ENCODE measurements at regions not wholly inside any gene's neighbourhood (a gene's known extent, or its start where the extent isn't known, plus 50 kb on each side); places are given as distances from the start of the nearest gene placed in this dataset.

DNA sequence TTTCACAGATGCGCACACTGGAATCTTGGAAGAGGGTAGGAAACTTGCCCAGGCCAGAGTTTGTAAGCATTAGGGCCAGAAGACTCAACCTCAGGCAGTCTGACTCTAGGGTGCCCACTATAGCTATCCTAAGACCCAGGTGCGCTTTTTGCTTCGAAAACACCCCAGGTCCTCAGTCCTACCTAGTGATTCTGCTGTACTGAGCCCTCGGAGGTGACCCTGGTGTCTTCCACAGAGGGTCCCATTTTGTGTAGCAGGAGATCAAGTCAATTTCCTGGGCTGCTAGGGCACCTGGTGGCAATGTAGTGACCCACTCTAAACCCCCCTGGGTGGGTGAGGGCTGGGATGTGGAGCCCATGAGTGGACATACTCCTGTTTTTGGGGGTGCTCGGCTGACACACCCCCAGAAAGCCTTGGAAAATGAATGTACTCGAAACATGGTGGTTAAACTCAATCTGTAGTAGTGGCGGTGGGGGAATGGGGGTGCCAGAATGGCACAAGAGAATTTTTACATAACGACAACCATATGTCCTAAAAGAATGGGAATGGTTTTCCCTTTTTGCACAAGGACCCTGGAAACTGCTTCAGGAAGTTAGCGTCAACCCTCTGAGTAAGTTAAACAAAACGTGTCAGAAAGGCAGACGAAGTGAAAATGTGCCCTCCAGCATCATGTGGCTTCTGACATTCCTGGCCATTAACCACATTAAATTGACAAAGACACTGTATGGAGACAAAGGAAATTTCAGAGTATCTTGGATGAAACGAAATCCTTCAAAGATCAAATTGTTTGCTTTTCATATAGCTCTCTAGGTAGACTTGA lies 218.0 kb upstream of the COPS8 start:
- Mint-ChIP-seq H3K36me3 (peaks cover 6 to 8% of the 10 kb centered on the region in 2 donors), H3K27ac (no peak overlapping the region), H3K27me3 (peaks cover 0 to 18% (median 13%) of the 10 kb centered on the region in 3 donors), H3K9me3 (peaks cover 5 to 31% (median 13%) of the 10 kb centered on the region in 7 donors), H3K4me1 (no peaks in the 10 kb centered on the region), H3K4me3 (no peak overlapping the region)
- DNase-seq (no peak), ATAC-seq (ENCODE audit: low read depth in 2 of 2) (no peak)

DNA sequence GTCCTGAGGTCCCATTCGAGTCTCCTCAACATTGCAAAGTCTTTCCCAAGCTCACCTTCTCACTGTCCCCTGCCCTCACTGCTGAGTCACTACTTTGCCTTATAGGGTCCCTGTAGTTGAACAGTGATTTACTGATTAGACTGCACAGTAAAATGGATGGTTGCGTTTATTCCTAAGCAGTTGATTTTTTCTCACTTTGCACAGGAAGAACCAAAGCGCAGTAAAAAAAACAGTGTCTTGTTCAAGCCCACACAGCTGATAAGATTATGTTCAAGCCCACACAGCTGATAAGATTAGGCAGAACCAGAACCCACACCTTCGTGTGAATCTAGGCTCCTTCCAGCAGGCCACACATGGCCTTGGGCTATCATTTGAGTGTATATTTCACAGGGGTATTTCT lies 215.3 kb upstream of the COPS8 start:
- DNase-seq (no peak), ATAC-seq (ENCODE audit: low read depth in 2 of 2) (no peak)
- Mint-ChIP-seq H3K4me3 (no peak overlapping the region), H3K27me3 (peaks cover 0 to 5% (median 4%) of the 10 kb centered on the region in 3 donors), H3K9me3 (peaks cover 5 to 18% (median 6%) of the 10 kb centered on the region in 7 donors), H3K27ac (no peak overlapping the region), H3K36me3 (peaks cover 0 to 2% of the 10 kb centered on the region in 2 donors), H3K4me1 (no peaks in the 10 kb centered on the region)

DNA sequence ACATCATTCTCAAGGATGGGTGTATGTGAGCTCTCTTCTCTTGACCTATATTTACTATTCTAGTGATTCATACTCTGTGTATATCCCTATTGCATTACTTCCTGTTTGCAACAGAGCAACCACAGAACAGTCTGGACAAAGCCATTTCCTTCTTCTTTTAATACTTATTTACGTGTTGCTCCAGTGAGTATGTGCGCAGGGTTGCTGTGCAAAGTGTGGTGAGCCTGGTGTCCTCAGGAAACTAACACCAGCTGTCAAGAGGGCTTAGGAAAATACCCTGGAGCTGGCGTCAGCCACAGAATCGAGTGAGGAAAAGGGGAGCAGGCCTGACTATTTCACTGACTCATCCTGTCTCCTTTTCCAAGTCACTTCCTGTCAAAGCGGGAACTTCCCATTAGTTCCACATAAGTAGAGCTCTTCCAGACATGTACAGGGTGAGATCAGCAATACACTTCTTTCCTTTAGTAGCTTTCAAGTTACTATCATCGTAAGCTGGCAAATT lies 214.1 kb upstream of the COPS8 start:
- ATAC-seq (ENCODE audit: low read depth in 2 of 2): no peak
- Mint-ChIP-seq H3K4me3 (no peak overlapping the region), H3K27me3 (peaks cover 0 to 4% (median 4%) of the 10 kb centered on the region in 3 donors), H3K9me3 (peaks cover 0 to 6% (median 5%) of the 10 kb centered on the region in 7 donors), H3K4me1 (no peaks in the 10 kb centered on the region), H3K27ac (no peak overlapping the region), H3K36me3 (no peaks in the 10 kb centered on the region)
- no peak for DNase-seq

DNA sequence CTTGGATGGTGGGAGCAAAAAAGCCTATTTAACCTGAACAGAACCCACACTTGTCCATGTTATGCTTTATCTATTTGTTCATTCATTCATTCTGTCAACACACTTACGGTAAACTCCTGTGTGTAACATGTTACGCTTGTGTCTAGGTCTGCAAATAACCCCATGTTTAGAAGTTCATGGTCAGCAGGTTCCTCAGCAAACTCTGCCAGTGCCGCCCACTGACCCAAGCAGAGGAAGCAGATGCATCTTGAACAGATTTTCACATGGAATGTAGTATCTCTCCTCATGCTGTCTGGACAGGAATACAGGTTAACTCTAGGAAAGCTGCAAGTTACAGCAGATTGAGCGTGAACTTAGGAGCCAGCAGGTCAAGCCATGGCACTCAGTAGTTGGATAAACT lies 213.7 kb upstream of the COPS8 start:
- H3K27ac Mint-ChIP-seq: no peak overlapping the region
- peaks cover 0 to 5% (median 1%) of the 10 kb centered on the region in 7 donors for H3K9me3 Mint-ChIP-seq
- no peaks in the 10 kb centered on the region for H3K36me3 Mint-ChIP-seq
- H3K4me3 Mint-ChIP-seq: no peak overlapping the region
- no peak for DNase-seq
- H3K4me1 Mint-ChIP-seq: no peaks in the 10 kb centered on the region
- peaks cover 0 to 4% (median 4%) of the 10 kb centered on the region in 3 donors for H3K27me3 Mint-ChIP-seq
- no peak for ATAC-seq (ENCODE audit: low read depth in 2 of 2)

DNA sequence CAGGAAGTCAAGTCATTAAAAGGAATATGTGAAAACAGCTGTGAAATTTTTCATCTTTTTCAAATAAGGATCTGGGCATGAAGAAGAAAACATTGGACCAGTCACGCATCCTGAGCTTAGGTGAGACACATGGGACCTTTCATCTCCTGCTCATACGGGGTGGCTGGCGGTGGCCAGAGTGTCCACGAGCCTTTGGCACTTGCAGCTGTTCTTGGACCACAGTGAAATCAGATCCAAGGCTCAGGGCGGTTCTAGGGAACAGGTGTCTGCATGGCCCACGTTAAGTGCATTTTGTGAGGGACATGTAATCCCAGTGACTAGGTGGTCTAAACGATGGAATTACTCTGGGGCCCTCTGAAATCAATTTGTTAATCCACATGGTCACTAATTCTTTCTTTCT lies 212.7 kb upstream of the COPS8 start:
- DNase-seq (no peak), ATAC-seq (ENCODE audit: low read depth in 2 of 2) (no peak)
- Mint-ChIP-seq H3K27ac (no peak overlapping the region), H3K4me1 (no peaks in the 10 kb centered on the region), H3K27me3 (peaks cover 0 to 5% (median 4%) of the 10 kb centered on the region in 3 donors), H3K36me3 (no peaks in the 10 kb centered on the region), H3K9me3 (peaks cover 0 to 5% (median 0%) of the 10 kb centered on the region in 7 donors), H3K4me3 (no peak overlapping the region)

DNA sequence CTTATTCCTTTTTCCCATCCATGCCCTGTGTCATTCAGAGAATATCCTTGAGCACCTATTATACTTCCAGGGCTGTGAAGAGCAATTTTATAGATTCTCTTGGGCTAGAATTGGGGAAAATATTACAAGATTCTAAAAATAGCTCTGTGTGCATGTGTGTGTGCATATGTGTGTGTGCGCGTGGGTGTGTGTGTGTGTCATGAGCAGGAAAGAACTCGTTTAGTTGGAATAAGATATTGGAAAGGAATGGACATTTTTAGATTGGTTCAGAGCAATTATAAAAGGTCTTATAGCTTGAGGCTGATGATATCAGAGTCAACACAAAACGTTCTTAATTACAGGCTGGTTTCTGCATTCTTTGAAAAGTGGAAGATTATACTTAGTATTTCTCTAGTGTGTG lies 212.1 kb upstream of the COPS8 start:
- Mint-ChIP-seq H3K4me3 (no peak overlapping the region), H3K36me3 (no peaks in the 10 kb centered on the region), H3K4me1 (no peaks in the 10 kb centered on the region), H3K27me3 (peaks cover 0 to 5% (median 4%) of the 10 kb centered on the region in 3 donors), H3K27ac (peak overlapping the region in 1 of 6 donors; percentile 49), H3K9me3 (peaks cover 0 to 2% (median 0%) of the 10 kb centered on the region in 7 donors)
- DNase-seq: no peak
- ATAC-seq (ENCODE audit: low read depth in 2 of 2): no peak

DNA sequence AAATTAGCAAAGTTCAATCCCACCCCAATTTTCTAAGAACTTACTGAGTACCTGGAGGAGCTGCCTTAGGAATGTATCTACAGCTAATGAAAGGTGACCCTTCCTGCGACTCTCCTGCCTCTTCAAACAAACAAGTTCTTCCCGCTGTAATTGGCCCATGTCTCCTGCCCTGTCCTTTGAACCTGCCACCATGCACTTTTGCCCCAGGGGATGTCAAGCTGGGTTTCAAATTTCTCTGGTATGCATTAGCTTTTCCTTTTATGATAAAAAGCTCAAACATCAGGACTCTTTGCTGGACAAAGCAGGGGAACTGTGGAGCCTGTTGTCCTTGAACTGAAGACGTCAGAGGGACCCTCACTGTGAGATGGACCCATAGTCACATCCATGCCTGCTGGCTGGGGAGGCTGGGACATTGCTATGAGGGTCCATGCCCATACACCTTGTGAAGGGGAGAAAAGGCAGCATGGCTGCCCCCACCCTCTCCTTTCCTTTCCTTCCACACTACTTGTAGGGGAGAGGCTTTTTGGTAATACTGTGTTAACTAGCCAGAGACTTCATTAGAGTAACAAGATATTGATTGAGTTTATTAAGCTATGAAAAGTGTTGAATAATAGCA lies 210.7 kb upstream of the COPS8 start:
- H3K4me1 Mint-ChIP-seq: no peaks in the 10 kb centered on the region
- H3K4me3 Mint-ChIP-seq: no peak overlapping the region
- DNase-seq: no peak
- no peak for ATAC-seq (ENCODE audit: low read depth in 2 of 2)
- H3K36me3 Mint-ChIP-seq: no peaks in the 10 kb centered on the region
- no peaks in the 10 kb centered on the region for H3K9me3 Mint-ChIP-seq
- peaks cover 0 to 5% (median 4%) of the 10 kb centered on the region in 3 donors for H3K27me3 Mint-ChIP-seq
- H3K27ac Mint-ChIP-seq: no peak overlapping the region

DNA sequence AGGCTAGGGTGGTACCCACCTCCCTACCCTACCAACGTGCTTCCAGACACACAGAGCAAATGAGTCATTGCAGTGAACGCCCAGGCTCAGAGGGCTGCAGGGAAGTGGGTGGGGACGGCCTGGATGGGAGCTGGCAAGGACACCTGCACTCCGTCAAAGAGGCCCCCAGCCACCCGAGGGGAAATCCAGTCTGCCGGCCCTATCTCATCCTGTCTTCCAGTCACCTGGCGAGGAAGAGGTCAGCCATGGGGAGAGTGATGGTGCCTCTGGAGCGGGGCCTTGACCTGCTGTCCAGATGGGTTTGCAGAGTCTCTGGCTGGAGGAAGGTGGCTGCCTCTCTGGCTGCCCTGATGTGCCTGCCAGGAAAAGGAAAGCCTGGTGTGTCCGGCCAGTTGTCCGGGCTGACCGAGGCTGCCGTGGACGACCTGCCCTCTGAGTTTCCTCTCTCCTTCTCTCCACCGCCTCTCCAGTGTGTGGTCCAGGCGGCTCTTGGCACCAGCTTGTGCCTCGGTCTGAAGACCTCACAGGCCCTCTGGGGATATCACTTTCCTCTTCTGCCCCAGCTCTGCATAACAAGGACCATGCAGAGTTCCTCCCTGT lies 209.7 kb upstream of the COPS8 start:
- Mint-ChIP-seq H3K4me1 (no peaks in the 10 kb centered on the region), H3K27me3 (peaks cover 2 to 5% (median 4%) of the 10 kb centered on the region in 3 donors), H3K4me3 (no peak overlapping the region), H3K36me3 (no peaks in the 10 kb centered on the region), H3K9me3 (no peaks in the 10 kb centered on the region), H3K27ac (no peak overlapping the region)
- ATAC-seq (ENCODE audit: low read depth in 2 of 2) (no peak), DNase-seq (no peak)

DNA sequence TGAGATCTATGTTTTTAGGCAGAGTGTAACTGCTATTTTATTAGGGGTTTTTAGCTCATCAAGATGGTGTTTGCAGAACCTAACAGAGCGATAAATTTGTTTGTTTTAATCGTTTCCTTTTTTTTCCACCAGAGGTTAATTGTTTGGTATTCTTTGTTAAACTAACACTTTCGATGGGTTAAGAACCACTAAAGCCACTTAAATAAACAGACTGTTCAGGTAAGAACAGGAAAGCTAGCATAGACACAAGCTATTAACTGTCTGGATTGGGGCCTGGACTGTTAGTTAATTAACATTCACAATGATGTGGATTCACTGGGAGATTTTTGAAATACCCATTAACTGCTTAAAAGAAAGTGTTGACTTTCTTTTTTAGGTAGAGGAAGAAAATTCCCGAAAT lies 209.0 kb upstream of the COPS8 start:
- Mint-ChIP-seq H3K9me3 (no peaks in the 10 kb centered on the region), H3K4me3 (no peak overlapping the region)
- no peak for ATAC-seq (ENCODE audit: low read depth in 2 of 2)

DNA sequence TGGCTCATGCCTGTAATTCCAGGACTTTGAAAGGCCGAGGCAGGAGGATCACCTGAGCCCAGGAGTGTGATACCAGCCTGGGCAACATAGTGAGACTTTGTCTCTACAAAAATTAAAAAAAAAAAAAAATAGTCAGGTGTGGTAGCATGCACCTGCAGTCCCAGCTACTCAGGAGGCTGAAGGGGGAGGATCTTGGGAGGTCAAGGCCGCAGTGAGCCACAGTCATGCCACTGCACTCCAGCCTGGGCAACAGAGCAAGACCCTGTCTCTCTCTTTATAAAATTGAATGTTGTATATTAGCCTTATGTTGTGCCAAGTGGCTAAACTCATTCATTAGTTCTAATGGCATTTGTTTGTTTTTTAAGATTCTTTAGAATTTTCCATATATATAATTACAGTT lies 207.7 kb upstream of the COPS8 start:
- no peak overlapping the region for H3K27ac Mint-ChIP-seq
- peaks cover 5 to 16% (median 9%) of the 10 kb centered on the region in 3 donors for H3K27me3 Mint-ChIP-seq
- no peak for DNase-seq
- H3K36me3 Mint-ChIP-seq: no peaks in the 10 kb centered on the region
- H3K4me3 Mint-ChIP-seq: no peak overlapping the region
- ATAC-seq (ENCODE audit: low read depth in 2 of 2): no peak
- no peaks in the 10 kb centered on the region for H3K4me1 Mint-ChIP-seq
- H3K9me3 Mint-ChIP-seq: peaks cover 0 to 2% (median 0%) of the 10 kb centered on the region in 7 donors

More for the DNA sequence above, 209.0 kb upstream of the COPS8 start:
- Mint-ChIP-seq H3K27ac (no peak overlapping the region), H3K27me3 (peaks cover 2 to 7% (median 5%) of the 10 kb centered on the region in 3 donors), H3K4me1 (no peaks in the 10 kb centered on the region), H3K36me3 (no peaks in the 10 kb centered on the region)
- no peak for DNase-seq

DNA sequence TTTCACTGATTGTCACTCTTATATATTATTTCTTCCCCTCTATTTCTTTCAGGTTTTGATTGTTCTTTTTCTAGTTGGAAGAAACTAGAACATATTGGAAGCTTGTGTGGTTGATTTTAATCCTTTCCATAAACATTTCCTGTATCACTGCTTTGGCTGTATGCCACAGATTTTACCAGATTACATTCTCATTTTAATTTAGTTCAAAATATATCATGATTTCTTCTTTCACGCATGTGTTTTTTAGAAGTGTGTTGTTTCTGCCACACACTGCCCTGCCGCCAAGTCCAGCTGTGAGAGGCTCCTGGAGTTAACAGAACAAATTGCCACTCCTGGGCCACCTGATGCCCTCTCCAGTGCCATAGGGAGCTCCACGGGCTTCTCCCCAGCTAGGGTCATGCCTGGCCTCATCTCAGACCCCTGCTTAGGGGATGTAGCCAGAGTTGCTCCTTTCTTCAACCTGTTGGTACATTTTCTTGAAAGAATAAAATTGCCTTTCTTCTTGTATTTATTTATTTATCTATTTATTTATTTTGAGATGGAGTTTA lies 206.2 kb upstream of the COPS8 start:
- Mint-ChIP-seq H3K27me3 (peaks cover 5 to 16% (median 9%) of the 10 kb centered on the region in 3 donors), H3K4me1 (no peaks in the 10 kb centered on the region), H3K27ac (no peak overlapping the region), H3K9me3 (peaks cover 0 to 2% (median 0%) of the 10 kb centered on the region in 7 donors), H3K36me3 (no peaks in the 10 kb centered on the region), H3K4me3 (no peak overlapping the region)
- ATAC-seq (ENCODE audit: low read depth in 2 of 2) (no peak), DNase-seq (no peak)

DNA sequence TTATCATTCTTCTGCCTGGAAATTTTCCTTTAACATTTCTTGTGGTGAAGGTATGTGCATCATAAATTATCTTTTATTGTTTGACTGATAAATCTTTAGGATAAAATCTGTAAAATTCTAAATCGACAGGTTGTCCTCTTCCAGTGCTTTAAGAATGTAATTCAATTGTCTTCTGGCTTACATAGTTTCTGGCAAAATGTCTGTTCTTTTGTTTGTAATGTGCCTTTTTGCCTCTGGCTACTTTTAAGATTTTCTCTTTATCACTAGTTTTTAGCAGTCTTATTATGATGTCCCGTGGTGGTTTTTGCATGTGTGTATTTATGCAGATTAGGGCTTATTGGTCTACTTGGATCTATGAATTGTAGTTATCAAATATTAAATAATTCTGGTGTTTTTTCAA lies 203.6 kb upstream of the COPS8 start:
- DNase-seq (no peak), ATAC-seq (ENCODE audit: low read depth in 2 of 2) (no peak)
- Mint-ChIP-seq H3K4me3 (no peak overlapping the region), H3K36me3 (no peaks in the 10 kb centered on the region), H3K27ac (no peak overlapping the region), H3K9me3 (peaks cover 0 to 2% (median 0%) of the 10 kb centered on the region in 7 donors), H3K27me3 (peaks cover 9 to 22% (median 20%) of the 10 kb centered on the region in 3 donors), H3K4me1 (no peaks in the 10 kb centered on the region)

DNA sequence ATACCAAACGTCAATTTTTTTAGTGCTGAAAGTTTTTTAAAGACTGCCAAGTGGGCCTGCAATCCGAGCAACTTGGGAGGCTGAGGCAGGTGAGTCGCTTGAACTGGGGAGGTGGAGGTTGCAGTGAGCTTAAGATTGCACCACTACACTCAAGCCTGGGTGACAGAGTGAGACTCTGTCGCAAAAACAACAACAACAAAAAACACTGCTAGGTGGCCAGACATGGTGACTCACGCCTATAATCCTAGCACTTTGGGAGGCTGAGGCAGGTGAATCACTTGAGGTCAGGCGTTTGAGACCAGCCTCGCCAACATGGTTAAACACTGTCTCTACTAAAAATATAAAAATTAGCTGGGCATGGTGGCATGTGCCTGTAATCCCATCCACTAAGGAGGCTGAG lies 202.8 kb upstream of the COPS8 start:
- DNase-seq (no peak), ATAC-seq (ENCODE audit: low read depth in 2 of 2) (no peak)
- no peaks in the 10 kb centered on the region for H3K4me1 Mint-ChIP-seq
- peaks cover 6 to 25% (median 20%) of the 10 kb centered on the region in 3 donors for H3K27me3 Mint-ChIP-seq
- no peak overlapping the region for H3K4me3 Mint-ChIP-seq
- no peak overlapping the region for H3K27ac Mint-ChIP-seq
- H3K36me3 Mint-ChIP-seq: no peaks in the 10 kb centered on the region
- H3K9me3 Mint-ChIP-seq: peaks cover 0 to 2% (median 0%) of the 10 kb centered on the region in 7 donors

All from naive B cell (primary cell).